ENCODE measurements at regions not wholly inside any gene's neighbourhood (a gene's known extent, or its start where the extent isn't known, plus 50 kb on each side); places are given as distances from the start of the nearest gene placed in this dataset.

DNA sequence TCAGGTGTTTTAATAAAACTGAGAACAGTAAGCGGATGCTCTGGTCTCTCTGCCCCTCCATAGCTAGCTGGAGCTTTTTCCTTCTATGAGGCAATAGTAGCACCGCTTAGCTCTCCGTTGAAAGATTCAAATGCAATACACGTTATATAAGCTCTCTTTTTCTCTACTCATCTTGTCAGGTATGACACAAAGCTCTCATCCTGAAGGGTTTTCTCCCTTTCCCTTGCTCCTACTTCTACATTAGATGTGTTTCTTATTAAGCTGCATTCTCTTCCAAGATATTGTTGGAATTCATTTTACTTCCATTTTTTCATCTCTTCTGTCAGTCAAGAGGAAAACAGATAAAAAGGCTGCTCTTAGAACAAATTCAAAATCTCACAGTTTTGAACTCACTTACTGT is 434.6 kb upstream of the DDX18 start:
- Histone ChIP-seq H3K79me1 (ENCODE audit: low read depth, low read length) (no peaks in the 10 kb centered on the region), H3K4ac (replicated peaks; ENCODE audit: insufficient read length, low read depth, low read length) (no peak overlapping the region), H3K27me3 (replicated peaks in 1 of 4; ENCODE audit: control insufficient read depth in 3 of 4, extremely low read depth in 1 of 4, insufficient read depth in 3 of 4, low read length in 3 of 4) (no peaks in the 10 kb centered on the region), H3K23me2 (ENCODE audit: low read depth, low read length) (no peaks in the 10 kb centered on the region), H4K91ac (replicated peaks; ENCODE audit: insufficient read length, low read length) (no peak overlapping the region), H2BK15ac (ENCODE audit: low read length) (no peak overlapping the region), H3K14ac (ENCODE audit: insufficient read length) (no peak overlapping the region), H4K8ac (ENCODE audit: extremely low read depth, insufficient read depth, low read length) (no peak overlapping the region), H3K9ac (replicated peaks in 1 of 4; ENCODE audit: extremely low read depth in 1 of 4, low read depth in 3 of 4, low read length in 3 of 4) (no peak overlapping the region), H4K20me1 (replicated peaks in 1 of 2; ENCODE audit: control insufficient read depth in 1 of 2, insufficient read depth in 2 of 2, low read length in 2 of 2) (no peaks in the 10 kb centered on the region), H2BK120ac (replicated peaks; ENCODE audit: low read depth, low read length) (no peak overlapping the region), H2AK5ac (ENCODE audit: low read depth, low read length) (no peak overlapping the region), H2AFZ (ENCODE audit: low read length) (no peak overlapping the region), H3K23ac (ENCODE audit: insufficient read length) (no peak overlapping the region), H3K4me1 (replicated peaks in 1 of 4; ENCODE audit: control insufficient read depth in 3 of 4, insufficient read depth in 4 of 4, low read length in 3 of 4) (no peaks in the 10 kb centered on the region), H3K9me3 (ENCODE audit: insufficient read depth in 2 of 2, low read depth in 1 of 2, low read length in 1 of 2) (no peaks in the 10 kb centered on the region), H3K79me2 (ENCODE audit: control insufficient read depth in 1 of 2, insufficient read depth in 2 of 2, low read length in 2 of 2) (no peaks in the 10 kb centered on the region), H3K4me2 (ENCODE audit: insufficient read depth in 1 of 2, low read depth in 2 of 2, low read length in 2 of 2) (no peak overlapping the region), H2BK20ac (ENCODE audit: low read length) (no peak overlapping the region), H3K27ac (ENCODE audit: low read depth, low read length) (no peak overlapping the region), H4K5ac (ENCODE audit: insufficient read length, low read depth, low read length) (no peak overlapping the region), H3K36me3 (ENCODE audit: control insufficient read depth in 2 of 4, insufficient read depth in 4 of 4, low read length in 3 of 4) (no peaks in the 10 kb centered on the region), H2BK5ac (ENCODE audit: low read depth, low read length) (no peak overlapping the region), H3K56ac (replicated peaks; ENCODE audit: insufficient read length, low read depth, low read length) (no peak overlapping the region), H2BK12ac (ENCODE audit: low read depth, low read length) (no peak overlapping the region), H3K18ac (ENCODE audit: extremely low read depth, low read length) (no peak overlapping the region), H3K4me3 (ENCODE audit: extremely low read depth in 1 of 4, insufficient read depth in 2 of 4, low read depth in 3 of 4, low read length in 4 of 4) (no peak overlapping the region)
- no peak for DNase-seq (ENCODE audit: low read depth in 1 of 2, low spot score in 2 of 2)
- FAIRE-seq: no peak
- POLR2A ChIA-PET (ENCODE audit: partially characterized antibody): no interaction called here
- WGBS, 2 experiments (ENCODE audit: extremely low coverage in 1 of 2, insufficient coverage in 1 of 2, insufficient read length in 1 of 2, insufficient replicate concordance in 2 of 2, low coverage in 1 of 2, low lambda C conversion rate in 2 of 2, missing lambda C conversion rate in 1 of 2): 89% methylated on average over 4 of the region's 4 CpGs; no CpG with 5 or more reads in 1 of the 2 experiments
- CTCF ChIA-PET (ENCODE audit: partially characterized antibody): no interaction called here
- TF ChIP-seq CREB1 (IDR thresholded peaks at IDR 0.05) (no peak), GTF2F1 (IDR thresholded peaks at IDR 0.05; ENCODE audit: borderline replicate concordance, low read depth, low read length) (no peak), SRF (IDR thresholded peaks at IDR 0.05; ENCODE audit: low read depth, low read length) (no peak), RXRA (IDR thresholded peaks at IDR 0.05; ENCODE audit: insufficient read depth, low read depth, low read length) (no peak), JUND (IDR thresholded peaks at IDR 0.05; ENCODE audit: low read length) (no peak), RFX5 (IDR thresholded peaks at IDR 0.05; ENCODE audit: borderline replicate concordance, low read depth, low read length) (no peak), ZNF274 (IDR thresholded peaks at IDR 0.05; ENCODE audit: borderline replicate concordance, extremely low read depth, low read length) (no peak), TCF12 (IDR thresholded peaks at IDR 0.05; ENCODE audit: low read depth, low read length) (no peak), MAFK (IDR thresholded peaks at IDR 0.05; ENCODE audit: low read depth, low read length) (no peak), POLR2A (IDR thresholded peaks at IDR 0.05; ENCODE audit: control extremely low read depth in 1 of 2, low read depth in 2 of 2, low read length in 2 of 2) (no peak), EP300 (IDR thresholded peaks at IDR 0.05; ENCODE audit: borderline replicate concordance in 1 of 2, low read depth in 2 of 2, low read length in 2 of 2) (no peak)
- TF ChIP-seq, protein P1, sequence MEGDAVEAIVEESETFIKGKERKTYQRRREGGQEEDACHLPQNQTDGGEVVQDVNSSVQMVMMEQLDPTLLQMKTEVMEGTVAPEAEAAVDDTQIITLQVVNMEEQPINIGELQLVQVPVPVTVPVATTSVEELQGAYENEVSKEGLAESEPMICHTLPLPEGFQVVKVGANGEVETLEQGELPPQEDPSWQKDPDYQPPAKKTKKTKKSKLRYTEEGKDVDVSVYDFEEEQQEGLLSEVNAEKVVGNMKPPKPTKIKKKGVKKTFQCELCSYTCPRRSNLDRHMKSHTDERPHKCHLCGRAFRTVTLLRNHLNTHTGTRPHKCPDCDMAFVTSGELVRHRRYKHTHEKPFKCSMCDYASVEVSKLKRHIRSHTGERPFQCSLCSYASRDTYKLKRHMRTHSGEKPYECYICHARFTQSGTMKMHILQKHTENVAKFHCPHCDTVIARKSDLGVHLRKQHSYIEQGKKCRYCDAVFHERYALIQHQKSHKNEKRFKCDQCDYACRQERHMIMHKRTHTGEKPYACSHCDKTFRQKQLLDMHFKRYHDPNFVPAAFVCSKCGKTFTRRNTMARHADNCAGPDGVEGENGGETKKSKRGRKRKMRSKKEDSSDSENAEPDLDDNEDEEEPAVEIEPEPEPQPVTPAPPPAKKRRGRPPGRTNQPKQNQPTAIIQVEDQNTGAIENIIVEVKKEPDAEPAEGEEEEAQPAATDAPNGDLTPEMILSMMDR (IDR thresholded peaks at IDR 0.05; ENCODE audit: control extremely low read depth in 1 of 3, insufficient read depth in 1 of 3, low read depth in 1 of 3, low read length in 3 of 3): no peak
- TF ChIP-seq, protein P2, sequence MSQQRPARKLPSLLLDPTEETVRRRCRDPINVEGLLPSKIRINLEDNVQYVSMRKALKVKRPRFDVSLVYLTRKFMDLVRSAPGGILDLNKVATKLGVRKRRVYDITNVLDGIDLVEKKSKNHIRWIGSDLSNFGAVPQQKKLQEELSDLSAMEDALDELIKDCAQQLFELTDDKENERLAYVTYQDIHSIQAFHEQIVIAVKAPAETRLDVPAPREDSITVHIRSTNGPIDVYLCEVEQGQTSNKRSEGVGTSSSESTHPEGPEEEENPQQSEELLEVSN (IDR thresholded peaks at IDR 0.05): no peak
